GM21447 (cell line): ENCODE measurements at regions not wholly inside any gene's neighbourhood (a gene's known extent, or its start where the extent isn't known, plus 50 kb on each side); places are given as distances from the start of the nearest gene placed in this dataset.

ENCODE experiments used
- ATAC-seq: cut with Tn5 transposase; IDR thresholded peaks from one replicate; pipeline ENCODE4 v1.9.1; 2021; ENCODE audit not compliant: unreplicated experiment

DNA sequence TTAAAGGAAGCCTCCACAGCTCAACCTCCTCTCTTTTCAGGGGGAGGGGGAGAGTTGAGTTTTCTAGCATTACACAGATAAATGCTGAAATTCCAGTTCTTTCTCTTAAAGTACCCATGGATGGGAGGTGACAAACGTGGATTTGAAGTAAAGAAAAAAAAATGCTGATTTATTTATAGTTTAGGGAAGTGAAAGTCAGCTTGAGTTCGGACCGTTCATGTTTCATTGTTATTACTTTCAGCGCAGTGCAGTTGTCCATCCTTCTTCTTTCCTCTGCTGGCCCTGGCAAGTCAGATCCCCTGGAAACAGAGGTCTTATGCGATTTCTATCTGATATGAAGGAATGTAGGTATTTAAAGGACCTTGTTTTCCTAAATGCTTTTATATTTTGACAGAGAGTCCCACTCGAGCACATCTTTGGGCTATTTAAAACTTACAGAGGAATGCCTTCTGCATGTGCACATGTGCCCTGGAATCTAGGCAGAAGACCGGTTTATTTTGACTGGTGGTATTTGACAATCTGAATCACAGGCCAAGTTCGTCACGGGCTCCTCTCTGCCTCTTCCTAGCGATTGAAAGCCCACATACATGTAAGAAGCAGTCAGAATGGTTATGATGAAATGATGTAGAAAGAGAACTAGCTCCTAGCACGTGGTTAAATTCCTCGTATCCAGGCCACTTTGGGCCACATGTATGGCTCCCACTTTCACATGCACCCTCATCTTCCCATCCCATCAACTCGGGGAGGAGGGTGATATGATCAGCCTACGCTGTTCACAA lies 385.2 kb upstream of the KLF4 start:
- ATAC-seq = peak; percentile 85

DNA sequence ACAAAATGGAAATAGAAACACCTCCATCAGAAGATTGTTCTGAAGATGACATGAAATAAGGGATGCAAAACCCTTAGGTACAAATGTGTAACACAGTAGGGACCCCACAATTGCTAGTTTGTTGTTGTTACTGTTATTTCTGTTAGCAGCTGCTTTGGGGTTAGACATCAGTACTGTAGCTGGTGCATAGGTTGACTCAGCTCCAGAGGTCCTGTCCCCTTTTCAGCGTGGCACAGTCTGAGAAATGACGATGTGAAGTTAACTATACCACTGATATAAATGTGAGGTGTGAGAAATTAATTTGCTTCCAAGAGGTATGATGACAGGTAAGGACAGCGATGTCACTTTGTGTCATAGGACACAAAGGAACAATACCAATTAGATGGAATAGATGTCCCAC lies 384.6 kb upstream of the KLF4 start:
- no peak for ATAC-seq

DNA sequence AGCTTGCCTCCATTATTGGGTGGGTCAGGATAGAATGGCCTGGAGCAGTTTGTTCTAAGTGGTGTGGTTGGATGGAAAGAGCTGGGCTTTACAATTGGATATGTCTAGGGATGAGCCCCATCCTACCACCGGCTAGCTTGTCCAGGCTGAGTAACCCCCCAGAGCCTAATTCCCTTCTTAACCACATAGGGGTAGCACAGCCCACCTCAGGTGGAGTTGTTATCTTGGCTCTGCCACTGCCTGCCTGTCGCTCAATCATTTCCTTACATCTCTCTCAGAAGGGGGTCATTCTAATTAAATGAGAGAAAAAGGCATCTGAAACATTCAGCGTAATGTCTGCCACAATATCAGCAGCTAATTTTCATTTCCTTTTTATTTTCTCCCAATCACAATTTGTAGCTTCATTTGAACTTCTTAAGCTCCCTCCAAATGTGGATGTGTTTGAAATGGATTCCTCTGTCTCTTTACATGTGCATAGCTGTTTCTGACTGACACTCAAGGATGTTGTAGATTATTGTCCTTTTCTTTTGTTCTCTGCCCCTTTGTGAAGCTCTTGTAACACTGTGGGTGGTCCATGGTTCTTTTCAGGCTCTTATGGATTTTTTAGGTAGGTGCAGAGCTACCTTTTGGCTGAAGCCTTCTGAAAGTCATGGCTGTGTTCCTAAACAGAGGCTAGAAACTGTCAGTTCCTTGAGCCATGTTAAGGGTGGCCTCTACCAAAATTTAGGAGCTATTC lies 383.1 kb upstream of the KLF4 start:
- no peak for ATAC-seq

DNA sequence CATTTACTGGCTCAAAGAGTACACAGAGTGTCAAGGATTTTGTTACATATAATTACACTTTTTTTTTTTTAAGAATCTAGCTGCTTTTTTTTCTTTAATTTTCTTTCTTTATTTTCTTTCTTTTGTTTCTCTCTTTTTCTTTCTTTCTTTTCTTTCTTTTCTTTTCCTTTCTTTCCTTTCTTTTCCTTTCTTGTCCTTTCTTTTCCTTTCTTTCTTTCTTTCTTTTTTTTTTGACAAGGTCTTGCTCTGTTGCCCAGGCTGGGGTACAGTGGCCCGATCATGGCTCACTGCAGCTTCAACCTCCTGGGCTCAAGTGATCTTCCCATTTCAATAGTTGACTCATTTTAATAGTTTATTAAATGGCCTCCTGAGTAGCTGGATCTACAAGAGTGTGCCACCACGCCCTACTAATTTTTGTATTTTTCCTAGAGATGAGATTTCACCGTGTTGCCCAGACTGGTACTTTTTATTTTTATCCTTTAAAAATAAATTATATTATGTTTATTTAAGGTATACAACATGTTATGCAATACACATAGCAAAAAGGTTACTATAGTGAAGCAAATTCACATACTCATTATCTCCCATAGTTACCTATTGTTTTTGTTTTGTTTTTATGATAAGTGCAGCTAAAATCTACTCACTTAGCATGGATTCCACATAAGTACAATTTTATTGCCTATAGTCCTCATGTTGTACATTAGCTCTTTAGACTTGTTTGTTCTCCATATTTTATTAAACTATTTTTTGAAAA lies 381.5 kb upstream of the KLF4 start:
- ATAC-seq = no peak

- no peak for ATAC-seq
Observed at GRCh38 chr9:107870221-107870620, 380.7 kb upstream of the KLF4 start.

DNA sequence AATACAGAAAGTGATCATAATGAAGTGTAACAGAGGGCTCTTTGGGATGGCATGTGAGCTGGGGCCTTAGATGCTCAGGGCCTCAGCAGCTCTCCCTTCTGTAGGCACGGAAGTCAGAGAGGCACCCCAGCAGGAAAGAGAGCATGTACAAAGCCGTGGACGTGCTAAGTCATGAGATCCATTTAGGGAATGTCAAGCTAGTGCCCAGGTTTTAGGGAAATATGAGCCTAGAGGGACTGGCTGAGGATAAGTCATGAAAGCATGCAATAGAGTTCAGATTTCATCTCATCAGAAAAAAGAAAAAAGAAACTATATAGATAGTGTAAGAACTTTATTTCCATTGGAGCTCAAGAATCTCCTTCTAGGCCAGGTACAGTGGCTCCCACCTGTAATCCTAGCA lies 379.5 kb upstream of the KLF4 start:
- no peak for ATAC-seq

DNA sequence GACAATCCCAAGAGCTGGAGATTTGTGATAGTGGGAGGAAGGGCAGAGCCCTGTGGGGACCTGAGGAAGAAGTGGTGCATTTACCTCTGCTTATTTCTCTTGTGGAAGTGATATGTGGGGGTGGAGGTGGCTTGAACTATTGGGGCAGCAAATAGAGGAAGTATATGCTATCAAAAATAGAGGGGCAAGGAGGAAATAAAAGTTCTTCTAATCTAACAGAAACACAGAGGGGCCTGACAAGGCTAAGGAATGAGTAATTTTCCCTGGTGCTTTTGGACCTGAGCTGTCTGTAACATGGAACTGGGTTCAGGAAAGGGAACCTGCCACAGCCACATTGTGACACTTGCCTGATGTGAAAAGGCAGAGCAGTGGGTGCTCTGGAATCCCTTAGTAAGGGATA lies 378.6 kb upstream of the KLF4 start:
- no peak for ATAC-seq

DNA sequence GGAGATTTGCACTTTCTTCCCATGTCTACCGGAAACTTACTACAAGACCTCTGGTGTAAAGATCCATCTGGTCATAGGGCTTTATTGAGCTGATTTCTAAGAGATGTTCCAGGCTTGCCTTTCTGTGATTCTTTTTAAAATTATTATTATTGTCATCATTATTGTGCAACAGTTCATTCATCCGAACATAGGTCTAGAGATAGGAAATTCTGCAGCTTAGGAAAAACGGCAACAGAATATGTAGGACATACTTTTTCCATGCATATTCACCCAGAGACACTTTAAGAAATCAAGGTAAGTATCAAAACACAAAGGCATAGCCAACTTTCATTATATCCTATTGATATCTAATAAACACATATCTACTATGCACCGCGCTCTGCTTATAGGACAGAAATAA lies 378.2 kb upstream of the KLF4 start:
- ATAC-seq = no peak

GRCh38 chr9:107866711-107867311 lies 377.2 kb upstream of the KLF4 start:
- ATAC-seq = no peak

GRCh38 chr9:107863396-107863795 lies 373.8 kb upstream of the KLF4 start:
- ATAC-seq = no peak

GRCh38 chr9:107862881-107863280 lies 373.3 kb upstream of the KLF4 start:
- no peak for ATAC-seq

DNA sequence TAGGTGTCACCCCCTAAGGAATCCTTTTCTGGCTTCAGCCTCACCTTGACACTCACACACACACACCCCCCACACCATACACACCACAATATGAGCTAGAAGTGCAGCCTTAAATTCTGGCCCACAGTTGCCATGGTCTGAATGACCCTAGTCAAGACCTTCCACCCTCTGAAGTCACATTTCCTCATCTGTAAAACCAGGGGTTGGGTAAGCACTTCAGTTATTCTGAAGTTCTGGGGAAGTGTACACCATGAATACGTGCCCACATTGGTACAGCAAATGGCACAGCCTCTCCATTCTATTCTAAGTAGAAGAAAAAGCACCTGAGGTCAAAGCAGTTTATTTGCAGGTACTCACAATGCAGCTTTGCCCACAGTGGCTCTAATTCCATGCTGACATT lies 372.8 kb upstream of the KLF4 start:
- no peak for ATAC-seq

GRCh38 chr9:107861075-107861474 lies 371.5 kb upstream of the KLF4 start:
- no peak for ATAC-seq

GRCh38 chr9:107858260-107858659 lies 368.7 kb upstream of the KLF4 start:
- no peak for ATAC-seq

- ATAC-seq = no peak
Observed at GRCh38 chr9:107856633-107857032, 367.1 kb upstream of the KLF4 start.

DNA sequence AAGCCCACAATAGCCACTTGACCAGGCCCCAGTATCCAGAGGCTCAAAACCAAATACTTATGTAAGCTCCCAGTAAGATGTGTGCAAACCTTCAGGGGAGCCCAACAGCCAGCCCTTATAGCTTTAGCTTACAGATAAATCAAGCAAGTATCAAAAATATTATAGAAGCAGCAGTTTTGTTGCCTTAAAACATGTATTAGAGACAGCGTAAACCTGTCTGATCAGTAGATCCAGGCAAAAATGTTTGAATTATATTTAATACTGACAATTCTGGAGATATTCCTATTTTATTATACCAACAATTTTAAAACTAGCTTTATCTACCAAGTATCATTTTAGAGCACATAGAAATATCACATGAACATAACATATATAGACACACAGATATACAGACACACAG lies 365.6 kb upstream of the KLF4 start:
- no peak for ATAC-seq

DNA sequence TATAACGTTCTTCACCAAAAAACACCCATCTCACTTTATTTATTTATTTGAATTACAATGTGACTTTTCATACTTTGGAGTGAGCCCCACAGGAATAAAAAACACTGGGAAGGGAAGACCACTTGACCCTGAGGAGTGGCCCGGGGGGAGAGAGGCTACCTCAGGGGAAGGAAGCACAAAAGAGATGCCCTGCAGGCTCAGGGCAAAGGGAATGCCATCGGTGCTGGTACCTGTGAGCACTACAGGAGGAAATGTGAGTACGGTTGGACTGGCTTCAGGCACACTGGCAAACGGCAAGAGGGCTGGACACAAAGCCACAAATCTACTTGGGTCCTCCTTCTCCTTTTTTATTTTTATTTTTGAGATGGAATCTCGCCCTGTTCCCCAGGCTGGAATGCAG lies 363.9 kb upstream of the KLF4 start:
- no peak for ATAC-seq

DNA sequence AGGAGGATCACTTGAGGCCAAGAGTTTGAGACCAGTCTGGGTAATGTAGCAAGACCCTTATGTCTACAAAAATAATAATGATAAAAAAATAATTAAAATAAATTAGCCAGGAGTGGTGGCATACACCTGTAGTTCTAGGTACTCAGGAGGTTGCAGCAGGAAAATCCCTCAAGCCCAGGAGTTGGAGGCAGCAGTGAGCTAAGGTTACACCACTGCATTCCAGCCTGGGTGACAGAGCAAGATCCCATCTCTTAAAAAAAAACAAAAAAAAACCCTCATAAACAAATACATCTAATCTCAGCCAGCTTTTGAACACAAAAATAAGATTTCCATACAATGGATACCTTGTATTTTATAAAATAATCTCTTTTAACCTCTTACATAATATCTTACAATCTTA lies 363.3 kb upstream of the KLF4 start:
- no peak for ATAC-seq

DNA sequence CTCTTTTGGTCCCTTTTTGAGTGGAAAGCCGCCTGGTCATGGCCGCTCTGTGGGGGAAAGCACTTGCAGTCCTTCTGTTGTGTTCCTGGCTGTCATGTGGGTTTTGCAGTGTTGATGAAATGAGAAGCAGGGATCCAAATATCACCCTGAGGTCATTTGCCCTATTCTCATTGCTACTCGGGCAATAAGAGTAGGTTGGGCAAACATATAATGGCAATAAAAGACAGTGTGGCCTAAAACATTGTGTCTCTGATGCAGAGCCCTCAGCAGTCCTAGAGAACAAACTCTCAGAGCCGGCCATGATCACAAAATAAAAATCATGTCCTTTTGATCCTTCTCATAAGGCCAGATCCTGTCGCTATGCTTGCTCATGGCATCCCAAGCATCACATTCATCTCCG lies 361.1 kb upstream of the KLF4 start:
- no peak for ATAC-seq

GRCh38 chr9:107847978-107848964 lies 358.7 kb upstream of the KLF4 start:
- ATAC-seq = no peak
